Liver (tissue), 7 donors: ENCODE measurements at regions not wholly inside any gene's neighbourhood (a gene's known extent, or its start where the extent isn't known, plus 50 kb on each side); places are given as distances from the start of the nearest gene placed in this dataset.

Experiments
- DNase-seq: peaks from one replicate; pipeline ENCODE4 v3.0.0-alpha.2; 2017; ENCODE audit warnings: low spot score
- H3K27ac ChIP-seq, 2 donors: one replicate each; pipeline ENCODE4 v1.7.0; 2013; ENCODE audit warnings: inconsistent platforms in 2 of 2, low read length in 2 of 2, control low read depth in 1 of 2, low read depth in 1 of 2, mild to moderate bottlenecking in 1 of 2
- H3K27me3 ChIP-seq, 4 donors: one replicate each; pipeline versions ENCODE4 v1.6.1 to v1.7.0; 2013; ENCODE audit warnings: low read length in 3 of 4, inconsistent platforms in 1 of 4, mild to moderate bottlenecking in 1 of 4, moderate library complexity in 1 of 4; ENCODE audit not compliant: control insufficient read depth in 4 of 4, insufficient read depth in 4 of 4
- H3K36me3 ChIP-seq, 4 donors: one replicate each; pipeline versions ENCODE4 v1.6.1 to v1.7.0; 2013; ENCODE audit warnings: low read length in 3 of 4, mild to moderate bottlenecking in 3 of 4, low read depth in 1 of 4, moderate library complexity in 1 of 4; ENCODE audit not compliant: control insufficient read depth in 4 of 4, insufficient read depth in 3 of 4
- H3K4me1 ChIP-seq, 4 donors: one replicate each; pipeline versions ENCODE4 v1.6.1 to v1.7.0; 2013; ENCODE audit warnings: low read length in 3 of 4, mild to moderate bottlenecking in 3 of 4, moderate library complexity in 1 of 4; ENCODE audit not compliant: control insufficient read depth in 4 of 4, insufficient read depth in 4 of 4
- H3K4me3 ChIP-seq, 3 donors: one replicate each; pipeline versions ENCODE4 v1.6.1 to v1.7.0; 2013; ENCODE audit warnings: low read length in 3 of 3, control low read depth in 1 of 3, low read depth in 1 of 3, mild to moderate bottlenecking in 1 of 3
- H3K9ac ChIP-seq, 2 donors: one replicate each; pipeline ENCODE4 v1.7.0; 2013; ENCODE audit warnings: low read length in 2 of 2, mild to moderate bottlenecking in 2 of 2, moderate library complexity in 2 of 2, control low read depth in 1 of 2, low read depth in 1 of 2
- H3K9me3 ChIP-seq, 4 donors: one replicate each; pipeline versions ENCODE4 v1.6.1 to v1.7.0; 2013; ENCODE audit warnings: low read length in 3 of 4; ENCODE audit not compliant: control insufficient read depth in 4 of 4
- ATF3 ChIP-seq: IDR thresholded peaks from 2 replicates; pipeline ENCODE4 v1.6.1; 2016; ENCODE audit warnings: antibody characterized with exemption
- FOXA2 ChIP-seq: IDR thresholded peaks from 2 replicates; pipeline ENCODE4 v1.6.1; 2016; ENCODE audit warnings: antibody characterized with exemption
- GABPA ChIP-seq, 2 donors: IDR thresholded peaks in 1 of 2; conservative IDR thresholded peaks in 1 of 2; 2 replicates each; pipeline ENCODE4 v1.6.1; 2016; ENCODE audit warnings: antibody characterized with exemption in 2 of 2, mild to moderate bottlenecking in 1 of 2, moderate library complexity in 1 of 2
- HNF4A ChIP-seq, 2 donors: conservative IDR thresholded peaks; 2 replicates each; pipeline ENCODE4 v1.6.1; 2016; ENCODE audit warnings: antibody characterized with exemption in 2 of 2, mild to moderate bottlenecking in 2 of 2
- HNF4G ChIP-seq: IDR thresholded peaks from 2 replicates; pipeline ENCODE4 v1.6.1; 2016; ENCODE audit warnings: antibody characterized with exemption
- JUND ChIP-seq, 2 donors: IDR thresholded peaks; 2 replicates each; pipeline ENCODE4 v1.6.1; 2016; ENCODE audit warnings: antibody characterized with exemption in 2 of 2
- MAX ChIP-seq: IDR thresholded peaks from 2 replicates; pipeline ENCODE4 v1.6.1; 2016; ENCODE audit warnings: antibody characterized with exemption
- NR2F2 ChIP-seq: IDR thresholded peaks from 2 replicates; pipeline ENCODE4 v1.6.1; 2016; ENCODE audit warnings: antibody characterized with exemption
- RAD21 ChIP-seq, 2 donors: IDR thresholded peaks; 2 replicates each; pipeline ENCODE4 v1.6.1; 2016; ENCODE audit warnings: antibody characterized with exemption in 2 of 2, mild to moderate bottlenecking in 2 of 2
- REST ChIP-seq: IDR thresholded peaks from 2 replicates; pipeline ENCODE4 v1.6.1; 2016; ENCODE audit warnings: antibody characterized with exemption, mild to moderate bottlenecking
- RXRA ChIP-seq, 2 donors: IDR thresholded peaks; 2 replicates each; pipeline ENCODE4 v1.6.1; 2017 to 2018; ENCODE audit warnings: antibody characterized with exemption in 2 of 2, mild to moderate bottlenecking in 1 of 2
- SP1 ChIP-seq: IDR thresholded peaks from 2 replicates; pipeline ENCODE4 v1.6.1; 2018; ENCODE audit warnings: antibody characterized with exemption, mild to moderate bottlenecking
- TAF1 ChIP-seq: conservative IDR thresholded peaks from 2 replicates; pipeline ENCODE4 v1.6.1; 2016; ENCODE audit warnings: antibody characterized with exemption, mild to moderate bottlenecking
- YY1 ChIP-seq: IDR thresholded peaks from 2 replicates; pipeline ENCODE4 v1.6.1; 2016; ENCODE audit warnings: antibody characterized with exemption, mild to moderate bottlenecking
- ZBTB33 ChIP-seq: IDR thresholded peaks from 2 replicates; pipeline ENCODE4 v1.6.1; 2016; ENCODE audit warnings: antibody characterized with exemption
- WGBS: extraction: QIAGEN DNeasy Blood & Tissue Kit; methylation state at CpG from one replicate; pipeline ENCODE4 v1.1.7; 2013; 5-methylcytosine and 5-hydroxymethylcytosine counted together
- donor health status: healthy.
- donor health status: healthy.
- donor health status: healthy.
- donor health status: healthy.

- peaks cover 0 to 2% (median 0%) of the 10 kb centered on the region in 4 donors for H3K36me3 ChIP-seq
- no peak overlapping the region for H3K9ac ChIP-seq
- no peaks in the 10 kb centered on the region for H3K27me3 ChIP-seq
- H3K9me3 ChIP-seq = peaks cover 0 to 5% (median 0%) of the 10 kb centered on the region in 4 donors
- no peak for DNase-seq
- no peak overlapping the region for H3K4me3 ChIP-seq
- no peaks in the 10 kb centered on the region for H3K4me1 ChIP-seq
- 86% methylated on average over 1 of the region's 1 CpG for WGBS
- no peak for TF ChIP-seq FOXA2
- no peak for TF ChIP-seq JUND (IDR thresholded peaks at IDR 0.05)
- TF ChIP-seq GABPA (IDR thresholded peaks at IDR 0.05 in 1 of 2, conservative IDR thresholded peaks at IDR 0.05 in 1 of 2) = no peak
- TF ChIP-seq REST = no peak
- H3K27ac ChIP-seq = no peak overlapping the region
These were observed 59.2 kb upstream of the EYA2 start for GRCh38 chr20:46835418-46835817.

GRCh38 chr20:46837083-46837482, 57.6 kb upstream of the EYA2 start:
- DNase-seq = no peak
- Histone ChIP-seq H3K4me3 (no peak overlapping the region), H3K4me1 (no peaks in the 10 kb centered on the region), H3K36me3 (peaks cover 0 to 2% (median 0%) of the 10 kb centered on the region in 4 donors), H3K27me3 (no peaks in the 10 kb centered on the region), H3K9me3 (peaks cover 0 to under 1% (median 0%) of the 10 kb centered on the region in 4 donors), H3K27ac (no peak overlapping the region), H3K9ac (no peak overlapping the region)
- TF ChIP-seq HNF4G (no peak), ATF3 (no peak), MAX (no peak), REST (no peak), GABPA (IDR thresholded peaks at IDR 0.05 in 1 of 2, conservative IDR thresholded peaks at IDR 0.05 in 1 of 2) (no peak), FOXA2 (no peak), RAD21 (IDR thresholded peaks at IDR 0.05) (no peak), NR2F2 (no peak), ZBTB33 (no peak), HNF4A (conservative IDR thresholded peaks at IDR 0.05) (no peak), TAF1 (no peak), JUND (IDR thresholded peaks at IDR 0.05) (no peak), RXRA (IDR thresholded peaks at IDR 0.05) (no peak), YY1 (no peak), SP1 (no peak)
- WGBS = 78% methylated on average over 4 of the region's 4 CpGs
